ENCODE measurements at regions not wholly inside any gene's neighbourhood (a gene's known extent, or its start where the extent isn't known, plus 50 kb on each side); places are given as distances from the start of the nearest gene placed in this dataset.
A peak's percentile ranks its signal among the peaks of the same experiment; 100 is the strongest.

GRCh38 chr17:6941989-6942388 is 53.9 kb upstream of the ALOX12 start:
- DNase-seq = peak; percentile 16

- no peak for DNase-seq
Observed at GRCh38 chr17:6943406-6943805, 52.4 kb upstream of the ALOX12 start.

Data from hematopoietic multipotent progenitor cell treated with erythropoietin and hydrocortisone succinate and interleukin-3 and kit ligand, for 6 days (in vitro differentiated cells).